Kidney (tissue), 13 donors: ENCODE measurements at regions not wholly inside any gene's neighbourhood (a gene's known extent, or its start where the extent isn't known, plus 50 kb on each side); places are given as distances from the start of the nearest gene placed in this dataset.

ENCODE experiments used
- DNase-seq, 5 donors: peaks; one replicate each; pipeline ENCODE4 v3.0.0-alpha.2; 2013 to 2020
- FAIRE-seq: peaks from 2 replicates; lab custom pipeline; 2012; peaks lifted over from hg19 to GRCh38; lab: Jason Lieb, UNC
- H3K27ac ChIP-seq, 2 donors: one replicate each; pipeline ENCODE4 v1.7.0; 2013; ENCODE audit warnings: low read depth in 2 of 2, low read length in 2 of 2, inconsistent platforms in 1 of 2
- H3K27me3 ChIP-seq: one replicate; pipeline ENCODE4 v1.7.1; 2013; ENCODE audit warnings: low read length, inconsistent platforms; ENCODE audit not compliant: control insufficient read depth, insufficient read depth
- H3K36me3 ChIP-seq, 3 donors: one replicate each; pipeline versions ENCODE4 v1.7.0 to v1.7.1; 2013; ENCODE audit warnings: low read length in 3 of 3, control low read depth in 1 of 3, inconsistent platforms in 1 of 3; ENCODE audit not compliant: insufficient read depth in 3 of 3, control insufficient read depth in 2 of 3
- H3K4me1 ChIP-seq, 3 donors: one replicate each; pipeline versions ENCODE4 v1.7.0 to v1.7.1; 2013; ENCODE audit warnings: low read length in 3 of 3, inconsistent platforms in 1 of 3, low read depth in 1 of 3; ENCODE audit not compliant: control insufficient read depth in 2 of 3, insufficient read depth in 2 of 3
- H3K4me3 ChIP-seq, 3 donors: one replicate each; pipeline versions ENCODE4 v1.7.0 to v1.8.1; 2013; ENCODE audit warnings: low read length in 3 of 3, control low read depth in 1 of 3, inconsistent platforms in 1 of 3
- H3K9ac ChIP-seq, 3 donors: one replicate each; pipeline versions ENCODE4 v1.7.0 to v1.7.1; 2013; ENCODE audit warnings: low read length in 3 of 3, control low read depth in 1 of 3, inconsistent platforms in 1 of 3
- H3K9me3 ChIP-seq, 3 donors: one replicate each; pipeline versions ENCODE4 v1.7.0 to v1.7.1; 2013; ENCODE audit warnings: low read length in 3 of 3, control low read depth in 1 of 3, inconsistent platforms in 1 of 3; ENCODE audit not compliant: control insufficient read depth in 2 of 3, insufficient read depth in 1 of 3
- CTCF ChIP-seq: IDR thresholded peaks from 3 replicates; pipeline ENCODE4 v1.5.1; 2012; ENCODE audit warnings: mild to moderate bottlenecking, moderate library complexity, borderline replicate concordance; ENCODE audit not compliant: insufficient read depth; ENCODE audit errors: extremely low read depth
- intact Hi-C: fragments of 100-400 bp; cut with DNase I; formaldehyde crosslinking; loops from one replicate; pipeline ENCODE4 v1.11.1; 2022
- donor health status: control.
- donor health status: control.
- donor health status: control.
- donor health status: control.
- donor health status: control.
- donor health status: DM: yes; HTN: yes; CAD: no.
- donor health status: Normal renal cell carcinoma (clear cell type).

DNA sequence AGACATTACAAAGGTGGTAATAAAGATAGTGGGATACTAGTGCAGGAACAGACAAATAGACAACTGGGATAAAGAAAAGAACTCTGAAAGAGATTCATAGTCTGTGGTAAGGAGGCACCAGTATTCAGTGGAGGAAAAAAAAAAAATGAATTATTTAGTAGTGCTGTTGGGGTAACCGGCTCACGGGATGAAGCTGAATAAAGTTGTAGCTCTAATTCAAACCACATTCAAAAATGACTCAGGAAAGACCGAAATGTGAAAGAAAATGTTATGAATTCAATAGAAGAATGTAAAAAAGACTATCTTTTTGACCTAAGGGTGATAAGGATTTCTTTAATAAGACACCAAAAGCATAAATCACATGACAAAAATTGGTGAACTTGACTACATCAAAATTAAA is 83.1 kb upstream of the HABP2 start:
- no peaks in the 10 kb centered on the region for H3K36me3 ChIP-seq
- H3K4me1 ChIP-seq = peaks cover 0 to 5% (median 0%) of the 10 kb centered on the region in 3 donors
- DNase-seq (no peak), FAIRE-seq (no peak)
- no peak for TF ChIP-seq CTCF
- no peaks in the 10 kb centered on the region for H3K27me3 ChIP-seq
- no peak overlapping the region for H3K27ac ChIP-seq
- no peak overlapping the region for H3K9ac ChIP-seq
- intact Hi-C loops = no loop called here
- no peak overlapping the region for H3K4me3 ChIP-seq
- no peaks in the 10 kb centered on the region for H3K9me3 ChIP-seq

- no peak for FAIRE-seq
- no peak overlapping the region for H3K4me3 ChIP-seq
- no peak overlapping the region for H3K9ac ChIP-seq
- H3K36me3 ChIP-seq = no peaks in the 10 kb centered on the region
- no peaks in the 10 kb centered on the region for H3K27me3 ChIP-seq
- intact Hi-C loops = no loop called here
- no peaks in the 10 kb centered on the region for H3K9me3 ChIP-seq
- DNase-seq = no peak
- H3K4me1 ChIP-seq = peaks cover 0 to 11% (median 0%) of the 10 kb centered on the region in 3 donors
- TF ChIP-seq CTCF = no peak
- H3K27ac ChIP-seq = no peak overlapping the region
Observed at GRCh38 chr10:113470372-113471240, 82.2 kb upstream of the HABP2 start.

GRCh38 chr10:113471241-113471996 is 81.4 kb upstream of the HABP2 start:
- Histone ChIP-seq H3K27ac (no peak overlapping the region), H3K9me3 (no peaks in the 10 kb centered on the region), H3K9ac (no peak overlapping the region), H3K4me1 (peaks cover 0 to 14% (median 3%) of the 10 kb centered on the region in 3 donors), H3K36me3 (no peaks in the 10 kb centered on the region), H3K4me3 (no peak overlapping the region), H3K27me3 (no peaks in the 10 kb centered on the region)
- intact Hi-C loops = no loop called here
- DNase-seq = no peak
- no peak for FAIRE-seq
- no peak for TF ChIP-seq CTCF
